NCI-H1417 treated with DMSO at 0.1 percent for 48 hours (cell line): ENCODE measurements at regions not wholly inside any gene's neighbourhood (a gene's known extent, or its start where the extent isn't known, plus 50 kb on each side); places are given as distances from the start of the nearest gene placed in this dataset.
"Not testable (repeated sequence)": the region's sequence is repeated elsewhere in the genome, so short reads cannot be mapped to it uniquely, and the experiment has no call there.

Source experiments
- DNase-seq: peaks from one replicate; lab custom pipeline; 2025; lab: John Stamatoyannopoulos, UW

DNA sequence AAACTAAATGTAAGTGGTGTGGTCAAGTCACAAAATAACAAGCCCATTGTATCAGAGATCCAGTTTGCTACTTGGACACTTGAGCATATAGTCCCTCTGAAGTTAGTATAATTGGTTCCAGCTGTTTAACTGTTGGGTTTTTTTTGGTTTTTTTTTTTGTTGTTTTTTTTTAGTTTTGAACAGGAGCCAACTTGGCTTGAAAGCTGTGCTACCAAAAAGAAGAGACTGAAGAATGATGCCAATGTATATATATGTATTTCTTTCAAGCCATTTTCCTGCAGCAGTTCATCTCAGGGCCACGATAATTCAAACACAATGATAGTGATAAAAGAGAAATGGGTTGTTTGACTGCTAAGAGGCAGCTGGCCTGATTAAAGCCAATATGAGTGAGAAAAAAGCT, 138.3 kb downstream of the PCDH18 start:
- no peak for DNase-seq

DNA sequence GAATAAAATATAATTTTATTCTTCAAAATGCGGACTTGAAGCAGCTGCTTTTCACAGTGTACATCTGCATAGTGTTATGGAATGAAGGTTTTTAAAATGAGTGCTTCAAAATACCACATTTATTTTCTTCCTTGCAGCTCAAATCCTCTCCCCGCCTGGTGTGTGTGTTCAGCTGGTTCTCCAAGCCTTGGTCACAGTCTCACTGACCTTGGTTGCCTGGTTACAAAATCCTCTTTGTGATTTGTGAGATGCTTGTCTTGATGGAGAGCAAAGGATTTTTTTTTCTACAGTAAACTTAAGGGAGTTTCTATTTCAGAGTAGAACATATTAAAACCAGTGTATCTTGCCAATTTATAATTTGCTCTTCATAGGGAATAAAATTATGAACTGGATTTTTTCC, 139.2 kb downstream of the PCDH18 start:
- DNase-seq = peak; percentile 36

DNA sequence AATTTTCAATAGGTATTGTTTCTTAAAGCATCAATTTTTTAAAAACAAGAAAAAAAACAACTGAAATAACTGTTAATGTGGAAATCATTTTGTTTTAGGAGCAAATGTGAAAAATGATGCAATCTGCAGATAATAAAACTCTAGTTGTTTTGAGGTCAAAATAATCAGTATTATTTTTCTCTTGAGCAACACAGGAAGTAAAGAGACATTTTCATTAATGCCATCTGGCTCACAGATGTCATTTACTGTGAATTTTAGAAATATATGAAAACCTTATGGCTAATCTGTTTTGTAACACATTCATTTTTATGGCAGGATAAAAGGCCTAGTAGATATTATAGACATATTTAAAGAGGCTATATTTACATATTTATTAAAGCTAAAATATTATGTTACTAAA, 141.6 kb downstream of the PCDH18 start:
- no peak for DNase-seq

DNA sequence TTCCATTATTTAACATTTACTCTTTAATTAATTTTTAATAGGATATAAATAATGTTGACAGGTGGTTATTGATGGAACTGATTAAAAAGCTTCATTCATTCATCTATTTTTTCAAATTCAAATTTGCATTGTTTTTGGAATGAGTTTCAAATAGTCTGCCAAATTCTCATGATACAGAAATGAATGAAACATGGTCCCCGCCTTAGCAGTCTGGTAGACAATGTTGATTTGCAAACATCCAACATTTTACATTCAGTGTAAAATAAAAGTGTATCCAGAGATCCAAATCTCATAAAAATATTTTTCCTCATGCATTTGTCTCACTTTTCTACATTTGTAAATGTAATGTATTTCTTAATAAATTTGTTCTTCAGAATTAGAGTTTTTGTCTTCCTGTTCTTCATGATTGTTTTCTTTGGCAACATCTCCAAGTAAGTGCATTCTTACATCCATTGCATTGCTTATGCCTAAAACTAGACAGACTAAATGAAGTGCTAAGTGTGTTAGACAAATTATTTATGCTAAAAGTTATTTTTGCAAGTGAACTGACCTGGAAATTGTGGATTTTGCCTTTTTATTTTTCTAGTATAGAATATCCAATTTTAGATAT, 142.3 kb downstream of the PCDH18 start:
- DNase-seq = no peak

DNA sequence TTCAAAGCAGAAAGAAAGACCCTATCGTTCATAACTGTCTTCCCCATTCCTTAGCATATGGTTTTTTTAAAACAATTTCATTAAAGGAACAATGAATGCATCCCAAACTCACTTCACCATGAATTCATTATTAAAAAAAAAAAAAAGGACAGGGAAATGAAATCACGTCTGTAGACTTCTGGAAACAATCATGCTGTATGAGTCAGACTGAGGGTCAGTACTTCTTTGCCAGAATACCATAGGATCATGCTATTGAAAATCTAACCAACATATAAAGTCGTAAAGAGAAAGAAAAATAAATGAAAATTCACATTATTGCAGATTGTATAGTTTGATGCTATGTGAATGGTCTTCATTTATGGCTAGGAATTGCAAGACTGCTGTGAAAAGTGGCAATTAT, 144.4 kb downstream of the PCDH18 start:
- no peak for DNase-seq

DNA sequence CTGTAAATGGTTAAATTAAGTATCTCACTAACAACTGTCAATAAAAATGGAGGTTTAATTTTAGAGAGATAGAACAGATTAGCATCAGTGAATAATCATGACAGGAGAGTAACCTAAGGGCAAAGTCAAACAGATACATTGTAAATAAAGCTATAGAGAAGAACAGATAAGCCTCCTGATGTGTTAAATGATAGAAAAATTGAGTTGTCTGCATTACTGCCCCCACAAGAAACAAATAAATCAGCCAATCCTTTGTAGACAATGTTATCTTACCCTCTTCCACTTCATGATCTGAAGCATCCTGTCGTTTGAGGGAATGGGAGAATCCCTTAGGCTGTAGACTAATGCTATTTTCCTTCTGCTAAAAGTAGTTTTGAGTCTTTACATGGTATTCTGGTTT, 147.8 kb downstream of the PCDH18 start:
- no peak for DNase-seq

DNA sequence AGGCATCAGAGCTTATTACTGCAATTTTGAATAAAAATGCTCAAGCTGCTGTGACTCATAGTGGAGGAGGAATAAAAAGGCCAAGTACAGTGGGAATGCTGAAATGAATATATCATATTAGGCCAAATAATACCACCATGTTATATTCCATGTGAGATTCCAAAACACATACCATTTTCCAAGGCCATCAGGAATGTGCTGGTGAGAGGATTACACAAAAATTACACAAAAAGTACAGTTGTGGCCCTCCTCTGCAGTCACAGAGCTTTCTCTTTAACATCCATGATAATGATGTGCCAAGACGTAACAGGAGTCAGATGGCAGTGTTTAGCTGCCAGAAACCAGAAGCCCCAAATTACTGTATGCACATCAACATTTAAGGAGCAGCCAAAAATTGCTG, 153.5 kb downstream of the PCDH18 start:
- no peak for DNase-seq

DNA sequence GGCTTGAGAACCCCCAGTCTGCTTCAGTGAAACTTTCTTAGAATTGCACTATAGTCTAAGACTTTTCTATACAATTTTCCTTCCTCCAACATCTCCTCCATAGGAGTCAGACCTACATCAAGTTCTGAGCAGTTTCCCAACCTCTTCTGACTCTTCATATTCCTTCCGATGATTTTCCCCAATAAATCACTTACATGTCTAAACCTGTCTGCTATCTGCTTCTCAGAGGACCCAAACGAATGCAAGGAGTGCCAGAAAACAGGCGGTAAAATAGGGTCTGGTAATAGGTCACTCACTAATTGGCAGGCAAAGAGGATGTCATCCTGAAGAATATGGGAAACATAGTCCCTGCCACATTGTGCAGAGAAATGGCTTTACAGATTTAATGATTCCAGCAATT, 153.9 kb downstream of the PCDH18 start:
- DNase-seq = no peak

DNA sequence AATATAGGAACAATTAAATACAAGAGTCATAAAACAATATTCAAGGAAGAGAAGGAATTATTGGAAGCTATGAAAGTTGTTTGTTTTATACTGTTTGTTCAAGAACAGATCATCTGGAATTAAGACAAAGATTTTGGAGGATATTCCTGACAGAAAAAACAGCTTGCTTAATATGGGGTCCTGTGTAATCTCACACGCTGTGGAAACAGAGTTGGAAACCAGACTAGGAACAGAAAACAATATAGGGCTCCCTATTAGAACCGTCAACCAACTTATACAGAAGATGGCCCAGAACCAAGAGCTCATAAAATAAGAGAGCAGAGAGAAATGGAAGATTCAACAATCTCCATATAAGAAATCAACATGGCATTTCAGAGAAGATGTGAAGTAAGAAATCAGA, 156.0 kb downstream of the PCDH18 start:
- no peak for DNase-seq

DNA sequence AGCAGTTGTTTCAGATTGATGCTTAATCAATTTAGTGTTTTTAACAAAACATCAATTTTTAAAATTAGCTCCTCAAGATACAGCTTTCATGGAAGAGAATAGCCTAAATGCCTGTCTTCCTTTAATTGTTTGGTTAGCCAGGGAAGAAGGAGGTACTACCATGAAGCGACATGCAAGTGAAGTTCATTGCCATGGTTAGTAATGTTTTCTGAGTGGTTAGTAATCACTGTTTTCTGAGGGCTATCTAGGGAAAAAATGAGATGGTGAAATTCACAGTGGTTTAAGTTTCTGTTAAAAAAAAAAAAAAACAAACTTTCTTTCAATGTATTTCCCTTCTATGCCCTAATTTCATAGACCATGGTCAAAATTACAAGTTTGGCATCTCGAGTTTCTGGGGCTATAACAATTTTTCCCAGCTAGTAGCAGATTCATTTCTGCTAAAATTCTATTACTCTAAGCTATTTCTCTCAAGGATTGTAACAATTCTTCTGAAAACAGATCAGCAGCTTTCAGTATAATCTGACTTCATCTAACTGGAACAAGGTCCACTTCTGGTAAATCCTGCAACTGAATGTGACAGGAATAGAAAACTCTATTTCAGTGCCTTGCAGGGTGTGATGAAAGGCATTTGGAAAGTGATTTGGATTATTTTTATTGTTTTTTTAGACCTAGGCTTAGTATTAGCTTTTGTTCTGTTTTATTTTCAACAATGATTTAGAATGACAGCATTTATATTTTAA, 157.0 kb downstream of the PCDH18 start:
- DNase-seq = no peak

DNA sequence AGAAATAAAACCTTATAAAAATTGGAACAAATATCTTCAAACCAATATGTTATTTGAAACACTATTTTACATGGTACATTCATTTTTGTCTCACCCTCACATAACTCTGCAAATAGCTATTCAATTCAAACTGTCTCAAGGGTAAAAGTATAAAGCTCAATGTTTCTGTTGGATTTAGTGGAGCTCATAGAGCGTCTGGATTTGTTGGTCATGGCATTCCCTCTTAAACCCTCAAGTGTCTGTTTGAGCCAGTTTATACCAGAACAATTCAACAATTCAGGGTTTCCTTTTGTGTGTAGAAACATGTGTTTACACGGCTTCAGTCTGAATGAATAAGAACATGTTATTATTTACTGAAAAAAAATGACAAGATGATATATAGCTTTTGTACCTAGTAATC, 161.6 kb downstream of the PCDH18 start:
- DNase-seq = no peak

DNA sequence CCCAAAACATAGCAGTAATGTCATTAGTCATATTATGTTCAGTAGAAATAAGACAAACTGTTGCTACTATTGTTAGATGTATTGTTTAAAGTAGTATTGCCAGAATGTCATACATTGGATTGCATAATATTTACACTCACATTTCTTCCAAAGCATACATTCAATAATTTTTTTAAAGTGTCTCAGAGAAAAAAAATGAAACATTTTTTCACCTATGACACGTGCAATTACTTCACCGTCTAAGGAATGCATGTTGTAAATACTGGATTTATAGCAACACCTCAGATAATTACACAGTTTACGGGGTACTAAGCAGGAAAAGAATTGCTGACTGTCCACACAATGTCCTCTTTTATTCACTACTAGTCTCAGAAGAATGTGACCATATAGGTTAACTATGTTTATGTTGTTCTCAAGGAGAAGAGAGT, 162.1 kb downstream of the PCDH18 start:
- DNase-seq = no peak

DNA sequence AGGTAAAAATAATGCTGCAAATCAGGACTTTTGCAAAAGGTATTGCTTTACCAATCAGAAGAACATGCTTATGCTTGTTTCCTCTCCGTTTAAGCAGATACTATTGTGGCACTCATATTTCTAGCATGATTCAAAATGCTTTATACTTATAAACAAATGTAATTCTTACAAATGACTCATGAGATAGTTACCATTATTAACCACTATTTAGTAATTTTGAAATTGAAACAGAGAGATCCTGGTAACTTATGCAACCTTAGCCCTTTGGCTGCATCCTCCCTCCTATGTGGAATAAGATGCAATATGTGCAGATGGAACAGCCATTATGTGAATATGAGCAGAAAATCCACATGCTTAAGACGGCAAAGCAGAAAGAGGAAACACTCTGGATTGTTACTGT, 164.7 kb downstream of the PCDH18 start:
- DNase-seq = no peak

DNA sequence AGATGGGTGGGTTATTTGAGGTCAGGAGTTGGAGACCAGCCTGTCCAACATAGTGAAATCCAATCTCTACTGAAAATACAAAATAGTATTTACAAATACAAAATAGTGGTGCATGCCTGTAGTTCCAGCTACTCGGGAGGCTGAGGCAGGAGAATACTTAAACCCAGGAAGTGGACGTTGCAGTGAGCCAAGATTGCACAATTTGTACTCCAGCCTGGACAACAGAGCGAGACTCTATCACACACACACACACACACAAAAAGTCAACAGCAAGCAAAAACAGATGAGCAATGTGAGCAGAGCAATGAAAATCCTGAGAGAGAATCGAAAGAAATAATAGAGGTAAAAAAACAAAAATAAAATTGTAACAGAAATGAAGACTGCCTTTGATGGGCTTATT, 168.8 kb downstream of the PCDH18 start:
- no peak for DNase-seq

DNA sequence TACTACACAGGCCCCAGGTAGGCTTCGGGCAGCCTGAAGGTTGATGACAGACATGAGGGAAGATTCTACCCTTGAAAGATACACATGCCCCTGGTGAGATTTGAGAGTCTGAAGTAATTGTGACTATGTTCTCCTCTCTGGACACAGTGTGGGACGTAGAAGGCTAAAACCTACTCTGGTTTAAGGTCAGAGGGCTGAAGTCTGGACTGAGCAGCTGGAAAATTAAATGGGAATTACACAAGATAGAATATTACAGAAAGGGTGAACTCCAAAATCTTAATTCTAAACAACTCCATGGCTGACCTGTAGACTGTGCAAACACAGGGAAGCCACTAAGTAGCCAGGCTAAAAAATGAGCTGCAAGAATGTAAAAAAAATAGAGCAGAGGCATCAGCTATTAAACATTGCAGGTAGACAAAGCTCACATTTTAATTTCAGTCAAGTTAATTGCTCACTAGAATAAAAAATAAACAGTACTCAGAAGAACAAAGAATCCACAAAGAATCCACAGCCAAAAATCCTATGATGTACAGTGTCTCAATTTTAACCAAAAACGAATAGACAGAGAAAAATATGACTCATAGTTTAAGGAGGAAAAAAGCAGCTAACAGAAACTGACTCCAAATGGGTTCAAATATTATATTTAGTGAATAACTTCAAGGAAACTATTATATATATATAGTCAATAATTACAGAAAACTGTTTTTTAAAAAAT, 170.4 kb downstream of the PCDH18 start:
- no peak for DNase-seq

DNA sequence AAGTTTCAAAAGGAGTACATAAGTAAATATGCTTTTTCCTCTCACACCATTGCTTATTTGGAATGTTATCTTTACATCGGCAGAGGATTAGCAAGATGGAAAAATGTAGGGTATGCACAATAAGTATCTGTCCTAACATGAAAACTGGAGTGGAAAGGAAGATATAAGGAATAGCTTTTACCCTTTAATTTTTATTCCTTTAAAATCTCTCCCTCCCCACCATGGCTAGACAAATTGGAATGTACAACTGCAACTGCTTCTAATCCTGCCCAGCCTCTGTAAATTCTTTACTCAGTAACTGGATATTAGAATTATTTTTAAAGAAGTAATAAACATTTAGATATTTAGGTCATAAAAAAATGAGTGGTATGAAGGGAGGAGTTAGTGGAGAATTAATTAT, 171.5 kb downstream of the PCDH18 start:
- no peak for DNase-seq

DNA sequence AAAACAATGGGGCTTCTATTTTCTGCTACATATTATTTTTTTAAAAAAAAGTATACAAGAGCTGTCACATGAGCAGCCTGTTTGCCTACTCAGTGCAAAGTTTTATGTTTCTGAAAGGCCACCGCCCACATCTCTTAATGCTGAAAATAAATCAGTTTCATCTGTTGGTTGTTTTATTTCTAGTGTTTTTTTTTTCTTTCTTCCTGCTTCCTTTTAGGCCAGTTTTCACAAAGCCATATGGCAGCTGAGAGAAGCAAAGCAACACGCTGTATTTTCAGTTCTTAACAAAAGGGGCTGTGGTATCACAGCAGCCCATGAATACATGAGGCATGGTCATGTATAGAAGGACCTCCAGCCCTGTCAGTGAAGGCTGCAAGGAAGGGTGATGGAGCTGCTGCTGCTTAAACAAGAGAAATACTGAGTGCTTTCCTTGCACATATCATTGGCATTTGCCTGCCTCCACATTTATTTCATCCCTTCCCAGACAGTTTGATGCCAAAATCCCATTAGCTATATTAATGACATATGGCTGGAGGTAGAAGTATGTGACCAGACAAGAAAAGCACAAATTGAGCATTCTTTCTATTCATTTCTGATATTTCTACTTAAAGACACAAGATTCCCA, 172.5 kb downstream of the PCDH18 start:
- DNase-seq = no peak

DNA sequence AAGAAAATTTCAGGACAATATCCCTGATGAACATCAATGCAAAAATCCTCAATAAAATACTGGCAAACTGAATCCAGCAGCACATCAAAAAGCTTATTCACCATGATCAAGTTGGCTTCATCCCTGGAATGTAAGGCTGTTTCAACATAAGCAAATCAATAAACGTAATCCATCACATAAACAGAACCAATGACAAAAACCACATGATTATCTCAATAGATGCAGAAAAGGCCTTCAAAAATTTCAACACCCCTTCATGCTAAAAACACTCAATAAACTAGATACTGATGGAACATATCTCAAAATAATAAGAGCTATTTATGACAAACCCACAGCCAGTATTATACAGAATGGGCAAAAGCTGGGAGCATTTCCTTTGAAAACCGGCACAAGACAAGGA, 177.7 kb downstream of the PCDH18 start:
- not testable (repeated sequence) for DNase-seq

DNA sequence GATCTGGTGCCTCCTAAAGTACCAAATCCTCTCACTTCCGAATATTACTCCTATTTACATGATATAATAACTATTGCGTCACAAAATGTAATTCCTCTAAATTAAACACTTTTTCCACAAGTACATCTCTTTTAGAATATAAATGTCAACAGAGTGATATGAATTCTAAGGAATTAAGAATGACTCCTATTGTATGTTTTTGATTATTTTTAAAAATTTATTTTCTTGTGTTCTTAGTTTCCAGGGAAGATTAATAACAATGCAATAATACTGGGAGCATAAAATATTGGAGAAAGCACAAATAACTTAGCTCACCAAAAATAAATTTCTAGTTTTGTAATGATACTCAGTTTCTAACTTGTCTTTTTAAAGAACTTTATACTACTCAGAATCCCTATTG, 184.9 kb downstream of the PCDH18 start:
- DNase-seq = no peak

DNA sequence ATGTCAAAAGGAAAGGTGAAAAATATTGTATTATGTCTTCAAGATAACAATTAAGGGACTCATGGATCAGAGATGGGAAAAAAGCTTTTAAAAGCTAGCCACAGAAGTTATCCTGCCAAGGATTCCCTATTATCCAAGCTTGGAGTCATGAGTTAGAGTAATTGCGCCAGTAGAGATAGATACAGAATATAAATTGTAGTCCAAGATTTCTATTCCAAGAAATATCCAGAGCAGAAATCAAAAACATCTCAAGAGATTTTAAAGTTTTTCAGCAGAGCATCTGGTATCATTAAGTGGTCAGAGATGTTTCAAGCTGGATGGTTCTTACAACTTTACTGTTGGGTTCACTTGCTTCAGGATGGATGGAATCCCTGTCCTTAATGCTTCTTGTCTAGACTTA, 186.7 kb downstream of the PCDH18 start:
- DNase-seq = no peak

DNA sequence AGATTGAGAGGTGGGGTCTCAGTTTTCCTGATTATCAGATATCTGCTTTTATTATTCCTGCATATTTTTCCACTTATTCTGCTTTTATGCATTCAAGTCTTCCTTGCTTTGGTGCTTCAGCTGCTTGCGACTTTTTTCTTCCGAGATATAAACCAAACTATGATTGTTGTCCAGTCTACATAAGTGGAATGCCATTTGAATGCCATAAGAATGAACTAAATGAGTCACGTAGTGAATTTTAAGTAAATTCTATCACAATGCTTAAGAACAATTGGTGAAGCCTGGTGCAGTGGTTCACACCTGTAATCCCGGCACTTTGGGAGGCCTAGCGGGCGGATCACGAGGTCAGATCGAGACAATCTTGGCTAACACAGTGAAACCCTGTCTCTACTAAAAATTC, 189.1 kb downstream of the PCDH18 start:
- no peak for DNase-seq

DNA sequence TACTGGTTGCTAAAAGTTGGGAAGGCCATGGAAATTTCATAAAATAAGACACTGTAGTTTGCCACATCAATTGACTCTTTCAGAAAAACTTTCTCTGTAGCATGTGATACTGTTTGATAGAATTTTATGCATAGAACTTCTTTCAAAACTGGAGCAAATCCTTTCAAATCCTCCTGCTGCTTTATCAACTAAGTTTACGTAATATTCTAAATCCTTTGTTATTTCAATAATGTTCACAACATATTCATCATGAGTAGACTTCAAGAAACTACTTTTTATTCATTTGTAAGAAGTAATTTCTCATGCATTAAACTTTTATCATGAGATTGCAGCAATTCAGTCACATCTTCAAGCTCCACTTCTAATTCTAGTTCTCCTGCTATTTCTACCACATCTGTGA, 199.3 kb downstream of the PCDH18 start:
- no peak for DNase-seq

DNA sequence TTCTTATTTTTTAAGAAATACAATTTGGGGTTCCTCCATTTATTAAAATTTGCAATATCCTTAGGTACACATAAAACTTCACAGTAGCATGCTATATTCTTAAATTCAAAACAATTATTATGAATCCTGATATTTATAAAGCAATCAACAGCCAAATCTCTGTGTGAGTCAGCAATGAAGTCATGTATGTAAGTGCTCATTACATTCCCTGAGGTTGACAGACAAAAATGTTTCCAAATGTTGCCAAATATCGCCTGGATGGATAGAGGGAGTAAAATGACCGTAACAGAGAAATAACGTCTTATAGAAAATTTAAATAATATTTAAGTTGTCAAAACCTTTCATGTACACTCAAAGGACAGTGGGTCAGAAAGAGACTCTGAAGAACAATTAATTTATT, 220.0 kb downstream of the PCDH18 start:
- DNase-seq = no peak
